ENCODE measurements at regions not wholly inside any gene's neighbourhood (a gene's known extent, or its start where the extent isn't known, plus 50 kb on each side); places are given as distances from the start of the nearest gene placed in this dataset.

- Histone ChIP-seq H3K36me3 (ENCODE audit: control insufficient read depth, insufficient read depth, low read length) (no peaks in the 10 kb centered on the region), H3K4me3 (ENCODE audit: low read depth in 2 of 2, low read length in 2 of 2) (no peak overlapping the region), H3K4me1 (ENCODE audit: control insufficient read depth, insufficient read depth, low read length) (no peaks in the 10 kb centered on the region), H3K9me3 (ENCODE audit: control insufficient read depth, insufficient read depth, low read depth, low read length) (no peaks in the 10 kb centered on the region), H3K27me3 (ENCODE audit: control insufficient read depth, insufficient read depth, low read length) (no peaks in the 10 kb centered on the region), H3K27ac (ENCODE audit: low read length) (no peak overlapping the region)
- BruUV-seq (replicated peaks), result no TSS peak
- in situ Hi-C loops (cut with HindIII; ENCODE audit: low pct_unique_long_range_greater_than_20kb, low sequenced_read_pairs) (no loop called here), intact Hi-C loops (cut with micrococcal nuclease; ENCODE audit: unreplicated experiment) (no loop called here)
- DNase-seq (ENCODE audit: low read depth, low spot score) (no peak), ATAC-seq (no peak)
- TF ChIP-seq SIN3A (IDR thresholded peaks at IDR 0.05; ENCODE audit: borderline replicate concordance, insufficient read depth, low read depth, low read length) (no peak), POLR2AphosphoS5 (IDR thresholded peaks at IDR 0.05; ENCODE audit: low read depth, low read length) (no peak), CTCF (IDR thresholded peaks at IDR 0.05) (no peak), TCF7L2 (IDR thresholded peaks at IDR 0.05; ENCODE audit: low read depth, low read length) (no peak), REST (IDR thresholded peaks at IDR 0.05; ENCODE audit: insufficient read depth in 1 of 2, low read depth in 2 of 2, low read length in 1 of 2) (no peak)
- ChIA-PET POLR2A (no interaction called here), CTCF (no interaction called here)
These were observed 146.9 kb upstream of the MYLIP start for GRCh38 chr6:15981956-15982355.

GRCh38 chr6:15980801-15981200 is 148.1 kb upstream of the MYLIP start:
- H3K27me3 ChIP-seq (ENCODE audit: control insufficient read depth, insufficient read depth, low read length), result no peaks in the 10 kb centered on the region
- no peak for DNase-seq (ENCODE audit: low read depth, low spot score)
- no peak overlapping the region for H3K4me3 ChIP-seq (ENCODE audit: low read depth in 2 of 2, low read length in 2 of 2)
- intact Hi-C loops (cut with micrococcal nuclease; ENCODE audit: unreplicated experiment), result no loop called here
- no peak for ATAC-seq
- no peaks in the 10 kb centered on the region for H3K9me3 ChIP-seq (ENCODE audit: control insufficient read depth, insufficient read depth, low read depth, low read length)
- no peaks in the 10 kb centered on the region for H3K36me3 ChIP-seq (ENCODE audit: control insufficient read depth, insufficient read depth, low read length)
- no peak for TF ChIP-seq CTCF (IDR thresholded peaks at IDR 0.05)
- TF ChIP-seq REST (IDR thresholded peaks at IDR 0.05; ENCODE audit: insufficient read depth in 1 of 2, low read depth in 2 of 2, low read length in 1 of 2), result no peak
- no peak for TF ChIP-seq SIN3A (IDR thresholded peaks at IDR 0.05; ENCODE audit: borderline replicate concordance, insufficient read depth, low read depth, low read length)
- no peak for TF ChIP-seq TCF7L2 (IDR thresholded peaks at IDR 0.05; ENCODE audit: low read depth, low read length)
- TF ChIP-seq POLR2AphosphoS5 (IDR thresholded peaks at IDR 0.05; ENCODE audit: low read depth, low read length), result no peak
- no peaks in the 10 kb centered on the region for H3K4me1 ChIP-seq (ENCODE audit: control insufficient read depth, insufficient read depth, low read length)
- CTCF ChIA-PET, result no interaction called here
- no TSS peak for BruUV-seq (replicated peaks)
- in situ Hi-C loops (cut with HindIII; ENCODE audit: low pct_unique_long_range_greater_than_20kb, low sequenced_read_pairs), result no loop called here
- POLR2A ChIA-PET, result no interaction called here
- no peak overlapping the region for H3K27ac ChIP-seq (ENCODE audit: low read length)

All from Panc1 (cell line).